Activated CD4-positive, alpha-beta T cell treated with anti-CD3 and anti-CD28 coated beads, Interleukin-2, amount 10 ng/mL, durations not matched to agents 24 days and 14 days (primary cell): ENCODE measurements at regions not wholly inside any gene's neighbourhood (a gene's known extent, or its start where the extent isn't known, plus 50 kb on each side); places are given as distances from the start of the nearest gene placed in this dataset.
A peak's percentile ranks its signal among the peaks of the same experiment; 100 is the strongest.

ENCODE experiments used
- DNase-seq: peaks from one replicate; pipeline ENCODE4 v3.0.0; 2022
- H3K27ac Mint-ChIP-seq: one replicate; pipeline ENCODE4 v1.8.0; 2022; ENCODE audit warnings: mild to moderate bottlenecking, mixed read lengths
- H3K27me3 Mint-ChIP-seq: one replicate; pipeline ENCODE4 v1.8.0; 2022; ENCODE audit warnings: mixed read lengths
- H3K36me3 Mint-ChIP-seq: one replicate; pipeline ENCODE4 v1.8.0; 2022; ENCODE audit warnings: low read depth, mild to moderate bottlenecking, mixed read lengths
- H3K4me1 Mint-ChIP-seq: one replicate; pipeline ENCODE4 v1.8.0; 2021; ENCODE audit warnings: mixed read lengths
- H3K4me3 Mint-ChIP-seq: one replicate; pipeline ENCODE4 v1.8.0; 2022; ENCODE audit warnings: mild to moderate bottlenecking, moderate library complexity, mixed read lengths
- H3K9me3 Mint-ChIP-seq: one replicate; pipeline ENCODE4 v1.8.0; 2021; ENCODE audit warnings: mixed read lengths
- intact Hi-C: fragments of 100-400 bp; cut with micrococcal nuclease; formaldehyde crosslinking; loops from one replicate; pipeline ENCODE4 v1.15.1; 2023

DNA sequence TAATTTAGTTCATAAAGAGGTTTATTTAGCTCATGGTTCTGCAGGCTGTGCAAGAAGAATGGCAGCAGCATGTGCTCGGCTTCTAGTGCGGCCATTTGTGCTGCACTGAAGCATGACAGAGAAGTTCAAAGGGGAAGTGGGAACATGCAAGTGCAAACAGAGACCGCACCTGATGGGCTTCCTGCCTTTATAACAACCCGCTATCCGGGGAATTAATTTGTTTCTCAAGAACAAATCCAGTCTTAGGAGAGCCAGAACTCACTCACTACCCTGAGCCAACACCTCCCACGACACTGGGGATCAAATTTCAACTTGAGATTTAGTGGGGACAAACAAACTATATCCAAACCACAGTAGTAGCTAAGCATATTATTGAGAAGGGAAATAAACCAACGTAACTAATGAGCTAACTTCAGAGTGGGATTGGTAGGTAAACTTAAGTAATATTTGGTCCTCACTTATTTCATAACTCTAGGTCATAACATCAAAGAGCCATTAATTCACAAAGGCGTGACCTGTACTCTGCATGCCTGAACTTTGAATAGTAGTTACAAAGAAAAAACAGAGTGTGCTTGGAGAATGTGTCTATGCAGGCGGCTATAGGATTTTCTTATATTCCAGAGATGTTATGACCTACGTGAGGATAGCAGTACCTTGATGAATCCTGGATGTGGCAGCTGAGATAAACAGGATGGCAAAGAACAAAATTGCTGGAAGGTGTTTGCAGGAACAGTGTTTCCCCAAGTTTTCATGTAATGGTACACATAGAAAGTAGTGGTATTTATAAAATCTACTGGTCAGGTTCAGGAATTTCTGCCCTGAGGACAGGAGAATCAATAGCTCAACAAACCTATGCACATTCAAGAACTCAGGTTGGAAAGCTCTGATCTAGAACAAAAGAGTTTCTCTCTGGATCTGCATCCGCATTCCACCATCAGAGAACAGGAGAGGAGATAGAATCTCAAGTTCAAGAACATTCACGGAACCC, 845.9 kb upstream of the ID2 start:
- H3K4me3 Mint-ChIP-seq = no peak overlapping the region
- DNase-seq = peak; percentile 54

DNA sequence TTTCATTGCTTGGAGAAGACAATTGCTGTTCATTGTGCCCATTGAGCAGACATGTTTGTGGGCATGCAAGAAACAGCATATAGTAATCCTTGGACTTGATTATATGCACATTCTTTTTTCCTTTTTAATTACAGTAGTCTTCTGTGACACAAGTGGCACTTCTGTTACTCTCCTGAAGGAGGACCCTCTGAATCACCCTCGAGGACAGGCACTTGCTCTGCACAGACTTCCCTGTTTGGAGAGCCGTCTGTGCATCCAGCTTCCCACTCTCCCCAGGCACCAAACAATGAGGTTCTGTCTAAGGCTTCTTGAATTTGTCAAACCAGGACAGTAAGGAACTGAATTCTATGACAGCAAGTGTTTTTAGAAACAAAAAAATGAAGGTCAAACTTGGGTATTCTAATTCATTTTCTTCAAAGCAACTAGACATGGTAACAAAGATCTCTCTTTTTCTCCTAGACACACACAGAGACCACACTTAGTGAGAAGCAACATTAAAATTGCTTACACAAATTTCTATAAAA, 844.6 kb upstream of the ID2 start:
- Mint-ChIP-seq H3K9me3 (peaks cover 14% of the 10 kb centered on the region), H3K4me3 (no peak overlapping the region), H3K27me3 (no peaks in the 10 kb centered on the region), H3K4me1 (peaks cover 17% of the 10 kb centered on the region), H3K27ac (no peak overlapping the region), H3K36me3 (peaks cover 3% of the 10 kb centered on the region)
- intact Hi-C loops = no loop called here
- peak; percentile 43 for DNase-seq

More for the DNA sequence above, 845.9 kb upstream of the ID2 start:
- Mint-ChIP-seq H3K4me1 (peaks cover 11% of the 10 kb centered on the region), H3K27me3 (no peaks in the 10 kb centered on the region), H3K27ac (no peak overlapping the region), H3K36me3 (peaks cover 1% of the 10 kb centered on the region), H3K9me3 (peaks cover 17% of the 10 kb centered on the region)
- intact Hi-C loops = no loop called here

DNA sequence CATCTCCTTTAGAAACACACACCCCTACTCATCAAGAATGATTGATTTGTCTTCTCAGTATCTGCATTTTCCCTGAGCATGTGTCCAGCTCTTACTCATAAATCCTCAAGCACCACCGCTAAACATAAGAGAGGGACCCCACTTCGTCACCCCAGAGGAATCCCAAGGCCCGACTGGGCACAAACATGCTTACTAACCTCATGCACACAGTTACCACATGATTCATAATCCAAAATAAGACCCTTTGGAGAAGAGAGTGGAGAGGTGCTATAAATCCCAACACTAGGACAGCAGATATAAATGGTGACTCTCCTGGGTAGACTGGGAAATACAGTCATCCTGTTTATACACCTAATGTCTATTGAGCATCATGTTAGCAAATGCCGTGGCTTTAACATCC, 843.2 kb upstream of the ID2 start:
- Mint-ChIP-seq H3K9me3 (peaks cover 17% of the 10 kb centered on the region), H3K36me3 (peaks cover 1% of the 10 kb centered on the region), H3K4me3 (no peak overlapping the region), H3K27me3 (no peaks in the 10 kb centered on the region), H3K27ac (no peak overlapping the region), H3K4me1 (peaks cover 21% of the 10 kb centered on the region)
- DNase-seq = no peak
- intact Hi-C loops = no loop called here

DNA sequence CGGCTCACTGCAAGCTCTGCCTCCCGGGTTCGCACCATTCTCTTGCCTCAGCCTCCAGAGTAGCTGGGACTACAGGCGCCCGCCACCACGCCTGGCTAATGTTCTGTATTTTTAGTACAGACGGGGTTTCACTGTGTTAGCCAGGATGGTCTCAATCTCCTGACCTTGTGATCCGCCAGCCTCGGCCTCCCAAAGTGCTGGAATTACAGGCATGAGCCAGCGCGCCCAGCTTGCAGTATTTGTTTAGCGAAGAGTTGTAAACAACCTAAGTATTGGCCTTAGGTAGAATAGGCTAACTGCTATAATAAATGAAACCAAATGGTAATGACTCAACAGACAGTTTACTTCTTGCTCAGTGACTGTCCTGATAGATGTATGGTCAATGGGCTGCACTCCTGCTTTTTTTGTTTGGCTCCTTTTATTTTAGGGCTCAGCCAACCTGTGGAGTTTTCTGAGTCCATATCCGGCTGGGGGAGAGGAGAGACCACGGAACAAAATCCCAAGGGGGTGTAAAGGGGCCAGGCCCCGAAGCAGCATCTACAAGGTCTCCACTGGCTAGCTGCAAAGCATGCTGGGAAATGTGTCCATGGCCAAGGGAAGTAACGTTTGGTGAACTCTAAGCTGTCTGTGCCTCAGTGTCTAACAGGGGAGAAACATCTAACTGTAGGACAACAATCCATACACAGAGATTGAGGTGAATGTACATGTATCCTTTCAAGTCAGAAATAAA, 841.0 kb upstream of the ID2 start:
- Mint-ChIP-seq H3K36me3 (peaks cover 1% of the 10 kb centered on the region), H3K4me3 (no peak overlapping the region), H3K27ac (no peak overlapping the region), H3K27me3 (no peaks in the 10 kb centered on the region), H3K4me1 (peaks cover 20% of the 10 kb centered on the region), H3K9me3 (peaks cover 13% of the 10 kb centered on the region)
- intact Hi-C loops = no loop called here
- DNase-seq = peak; percentile 52

DNA sequence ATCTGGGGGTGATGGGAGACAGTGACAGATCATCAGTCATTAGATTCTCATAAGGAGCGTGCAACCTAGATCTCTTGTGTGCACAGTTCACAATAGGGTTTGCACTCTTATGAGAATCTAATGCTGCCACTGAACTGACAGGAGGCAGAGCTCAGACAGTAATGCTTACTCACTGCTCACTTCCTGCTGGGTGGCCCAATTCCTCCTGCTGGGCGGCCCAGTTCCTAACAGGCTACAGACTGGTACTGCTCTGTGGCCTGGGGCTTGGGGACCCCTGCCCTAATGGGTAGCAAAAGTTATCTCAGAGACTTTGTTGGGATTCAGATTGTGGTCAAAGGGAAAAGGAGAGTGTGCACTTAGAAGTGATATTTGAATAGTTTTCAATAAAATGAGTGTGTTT, 840.1 kb upstream of the ID2 start:
- peak; percentile 62 for DNase-seq
- Mint-ChIP-seq H3K4me3 (no peak overlapping the region), H3K36me3 (peaks cover 1% of the 10 kb centered on the region), H3K27ac (peak overlapping the region; percentile 60), H3K27me3 (no peaks in the 10 kb centered on the region), H3K9me3 (peaks cover 13% of the 10 kb centered on the region), H3K4me1 (peaks cover 20% of the 10 kb centered on the region)
- intact Hi-C loops = no loop called here

DNA sequence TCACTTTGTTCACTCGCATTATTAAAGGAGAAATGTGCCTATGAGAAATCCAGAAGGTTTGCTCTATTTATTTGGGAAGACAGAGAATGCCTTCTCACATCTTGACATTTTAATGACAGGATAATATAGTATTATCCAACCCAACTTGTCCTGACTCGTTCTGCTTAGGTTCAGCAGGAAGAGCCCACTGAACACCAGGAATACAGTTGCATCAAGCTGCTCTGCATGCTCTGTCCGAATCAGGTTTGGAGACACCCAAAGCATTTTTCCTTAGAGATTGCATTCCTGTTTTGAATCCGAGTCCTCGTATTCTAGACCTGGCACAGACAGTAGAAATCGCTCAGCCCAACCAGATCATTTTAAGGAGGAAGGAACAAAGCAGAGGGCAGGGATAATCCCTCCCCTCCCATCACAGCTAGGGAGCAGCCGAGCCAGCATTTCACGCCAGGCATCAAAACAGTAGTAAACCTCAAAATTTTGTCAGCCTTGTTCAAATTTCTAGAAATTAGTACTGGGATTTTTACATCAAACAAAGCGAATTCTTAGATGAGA, 837.4 kb upstream of the ID2 start:
- peaks cover 9% of the 10 kb centered on the region for H3K9me3 Mint-ChIP-seq
- peak overlapping the region; percentile 46 for H3K27ac Mint-ChIP-seq
- H3K36me3 Mint-ChIP-seq = peaks cover 1% of the 10 kb centered on the region
- peak; percentile 37 for DNase-seq
- H3K4me1 Mint-ChIP-seq = peaks cover 42% of the 10 kb centered on the region
- H3K27me3 Mint-ChIP-seq = no peaks in the 10 kb centered on the region
- no peak overlapping the region for H3K4me3 Mint-ChIP-seq
- intact Hi-C loops = no loop called here

DNA sequence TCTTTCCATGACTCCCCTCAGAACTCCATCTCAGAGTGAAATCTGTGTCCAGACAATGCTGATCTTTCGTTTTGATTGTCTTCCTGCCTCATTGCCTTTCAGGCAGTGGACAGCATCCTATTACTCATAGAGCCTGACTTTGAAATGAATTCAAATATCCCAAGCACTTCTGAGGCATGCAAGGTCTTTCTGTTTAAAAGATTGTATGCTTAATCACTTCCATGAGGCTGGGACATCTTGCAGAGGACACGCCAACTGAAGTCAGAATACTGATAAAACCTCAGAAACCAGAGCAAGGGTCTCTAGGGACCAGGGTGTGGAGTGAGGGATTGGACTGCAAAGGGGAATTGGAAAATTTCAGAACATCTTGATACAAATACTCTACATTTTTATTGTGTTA, 836.5 kb upstream of the ID2 start:
- H3K9me3 Mint-ChIP-seq = peaks cover 9% of the 10 kb centered on the region

DNA sequence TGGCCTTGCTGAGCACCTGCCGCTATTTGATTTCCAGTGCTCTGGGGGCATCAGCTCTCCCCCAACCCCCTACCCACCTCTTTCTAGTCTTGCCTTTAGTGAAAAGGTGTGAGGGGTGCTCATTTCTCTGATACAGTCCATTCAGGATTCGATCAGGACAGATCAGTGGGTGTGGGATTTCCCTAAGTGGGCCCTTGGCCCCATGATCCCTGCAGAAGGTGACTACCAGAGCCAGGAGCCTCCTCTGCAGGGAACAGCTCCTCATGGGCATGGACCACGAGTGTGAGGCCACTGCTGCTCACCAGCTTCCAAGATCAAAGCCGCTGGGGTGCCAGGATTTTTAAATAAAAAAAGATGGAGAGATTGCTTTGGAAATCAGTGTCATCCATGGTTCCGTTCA, 835.2 kb upstream of the ID2 start:
- H3K4me3 Mint-ChIP-seq = no peak overlapping the region
- H3K27me3 Mint-ChIP-seq = no peaks in the 10 kb centered on the region
- peaks cover 3% of the 10 kb centered on the region for H3K9me3 Mint-ChIP-seq
- H3K4me1 Mint-ChIP-seq = peaks cover 35% of the 10 kb centered on the region
- DNase-seq = peak; percentile 51
- H3K36me3 Mint-ChIP-seq = no peaks in the 10 kb centered on the region
- intact Hi-C loops = loop anchor here (5.0 kb wide), 5 partner anchors 141 to 836 kb away; partner anchors contain the start of gene ID2
- H3K27ac Mint-ChIP-seq = peak overlapping the region; percentile 15

More for the DNA sequence above, 836.5 kb upstream of the ID2 start:
- intact Hi-C loops = loop anchor here (5.0 kb wide), 5 partner anchors 142 to 837 kb away; partner anchors contain the start of gene ID2
- H3K27me3 Mint-ChIP-seq = no peaks in the 10 kb centered on the region
- DNase-seq = peak; percentile 52
- peaks cover 42% of the 10 kb centered on the region for H3K4me1 Mint-ChIP-seq
- peaks cover 1% of the 10 kb centered on the region for H3K36me3 Mint-ChIP-seq
- no peak overlapping the region for H3K4me3 Mint-ChIP-seq
- peak overlapping the region; percentile 76 for H3K27ac Mint-ChIP-seq

DNA sequence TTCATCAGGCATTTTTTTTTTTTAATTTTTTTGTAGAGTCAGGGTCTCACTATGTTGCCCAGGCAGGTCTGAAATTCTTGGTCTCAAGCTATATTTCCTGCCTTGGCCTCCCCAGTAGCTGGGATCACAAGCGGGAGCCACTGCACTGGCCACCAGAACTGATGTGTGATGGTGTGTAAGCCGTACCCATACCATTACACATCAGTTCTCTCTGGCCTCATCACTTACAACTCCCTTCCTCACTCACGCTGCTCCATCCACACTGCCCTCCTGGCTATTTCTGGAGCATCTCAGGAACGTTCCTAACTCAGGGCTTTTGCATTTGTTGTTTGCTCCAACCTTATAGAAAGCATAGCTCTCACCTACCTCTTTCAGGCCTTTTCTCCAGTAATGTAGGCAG, 834.5 kb upstream of the ID2 start:
- Mint-ChIP-seq H3K4me1 (peaks cover 32% of the 10 kb centered on the region), H3K36me3 (no peaks in the 10 kb centered on the region), H3K9me3 (peaks cover 3% of the 10 kb centered on the region), H3K4me3 (peak overlapping the region; percentile 50), H3K27ac (peak overlapping the region; percentile 89), H3K27me3 (no peaks in the 10 kb centered on the region)
- intact Hi-C loops = loop anchor here (5.0 kb wide), 5 partner anchors 140 to 835 kb away; partner anchors contain the start of gene ID2
- peak; percentile 51 for DNase-seq

DNA sequence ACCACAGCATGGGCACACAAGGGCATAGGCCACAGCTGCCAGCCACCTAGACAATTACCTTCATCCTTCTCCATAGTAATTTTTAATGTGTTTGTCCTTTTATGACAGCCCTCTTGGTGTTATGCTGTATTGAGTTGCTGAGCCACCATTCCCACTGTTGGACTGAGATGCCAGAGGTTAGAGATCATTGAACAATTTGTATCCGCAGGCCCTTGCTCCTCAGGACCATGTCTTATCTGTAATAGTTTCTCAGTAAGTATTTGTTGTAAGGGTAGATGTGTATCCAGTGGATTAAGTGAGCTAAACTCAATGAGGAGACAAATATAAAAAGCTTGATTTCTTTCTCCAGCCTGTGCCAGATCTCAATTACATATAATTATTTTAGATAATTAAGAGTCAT, 832.8 kb upstream of the ID2 start:
- no peaks in the 10 kb centered on the region for H3K36me3 Mint-ChIP-seq
- no peak for DNase-seq
- H3K9me3 Mint-ChIP-seq = no peaks in the 10 kb centered on the region
- H3K4me3 Mint-ChIP-seq = no peak overlapping the region
- H3K27me3 Mint-ChIP-seq = no peaks in the 10 kb centered on the region
- peak overlapping the region; percentile 89 for H3K27ac Mint-ChIP-seq
- peaks cover 27% of the 10 kb centered on the region for H3K4me1 Mint-ChIP-seq
- intact Hi-C loops = loop anchor here (2.0 to 5.0 kb wide), 7 partner anchors 82 to 833 kb away; partner anchors contain the start of gene ID2

DNA sequence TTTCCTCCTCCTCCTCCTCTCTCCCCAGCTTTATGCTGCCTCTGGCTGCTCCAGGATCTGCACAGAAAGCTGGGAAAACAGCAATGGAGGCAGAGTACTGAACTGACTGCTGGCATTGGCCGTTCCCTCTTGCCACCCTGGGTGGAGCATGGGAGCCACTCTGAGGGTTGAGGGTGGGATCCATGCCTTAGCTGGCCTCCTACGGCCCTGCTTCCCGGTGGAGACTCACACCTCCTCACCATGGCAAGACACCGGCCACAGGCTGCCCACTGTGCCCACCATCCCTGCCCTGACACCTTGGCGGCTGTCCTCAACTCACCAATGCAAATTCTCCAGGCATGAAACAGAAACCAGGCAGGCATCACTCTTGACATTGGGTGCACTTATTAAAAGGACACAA, 832.3 kb upstream of the ID2 start:
- no peak overlapping the region for H3K27ac Mint-ChIP-seq
- intact Hi-C loops = loop anchor here (2.0 to 5.0 kb wide), 7 partner anchors 81 to 833 kb away; partner anchors contain the start of gene ID2
- peaks cover 26% of the 10 kb centered on the region for H3K4me1 Mint-ChIP-seq

DNA sequence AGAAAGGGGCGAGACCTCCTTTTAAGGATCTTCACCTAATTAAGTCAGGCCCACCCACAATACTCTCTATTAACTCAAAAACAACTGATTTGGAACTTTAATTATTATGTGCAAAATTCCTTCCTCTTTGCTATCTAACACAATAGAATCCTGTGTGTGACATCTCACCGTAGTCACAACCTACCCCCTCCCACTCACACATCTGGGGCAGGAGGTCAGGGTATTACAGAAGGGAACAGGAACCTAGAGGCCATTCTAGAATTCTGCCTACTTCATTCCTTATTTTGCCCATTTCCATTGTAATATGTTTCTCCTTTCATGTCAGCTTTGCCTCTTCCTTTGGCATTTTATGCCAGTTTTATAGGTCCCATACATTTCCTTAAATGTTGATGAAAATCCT, 829.3 kb upstream of the ID2 start:
- no peak overlapping the region for H3K4me3 Mint-ChIP-seq
- H3K27ac Mint-ChIP-seq = no peak overlapping the region
- DNase-seq = peak; percentile 40
- H3K4me1 Mint-ChIP-seq = peaks cover 20% of the 10 kb centered on the region
- H3K27me3 Mint-ChIP-seq = no peaks in the 10 kb centered on the region
- H3K9me3 Mint-ChIP-seq = peaks cover 3% of the 10 kb centered on the region
- intact Hi-C loops = no loop called here
- peaks cover 2% of the 10 kb centered on the region for H3K36me3 Mint-ChIP-seq

More for the DNA sequence above, 832.3 kb upstream of the ID2 start:
- peak; percentile 51 for DNase-seq
- H3K36me3 Mint-ChIP-seq = no peaks in the 10 kb centered on the region
- H3K27me3 Mint-ChIP-seq = no peaks in the 10 kb centered on the region
- no peak overlapping the region for H3K4me3 Mint-ChIP-seq
- no peaks in the 10 kb centered on the region for H3K9me3 Mint-ChIP-seq

DNA sequence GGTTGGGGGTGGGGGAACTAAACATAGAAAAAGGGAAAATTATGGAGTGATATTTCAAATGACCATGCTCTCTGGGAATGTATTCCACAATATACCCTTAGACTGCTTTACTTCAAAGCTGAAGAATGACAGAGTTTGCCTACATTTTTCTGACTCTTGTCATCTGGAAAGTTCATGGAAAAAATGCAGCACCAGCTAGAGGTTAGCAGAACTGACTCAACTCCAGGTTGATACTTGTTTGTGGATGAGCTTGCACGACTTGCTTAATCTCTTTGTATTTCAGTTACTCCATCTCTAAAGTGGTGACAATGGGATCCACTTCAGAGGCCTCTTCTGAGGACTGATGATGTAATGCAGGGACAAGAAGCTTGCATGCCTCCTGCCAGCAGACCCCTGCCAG, 824.0 kb upstream of the ID2 start:
- H3K4me3 Mint-ChIP-seq = no peak overlapping the region
- H3K27me3 Mint-ChIP-seq = no peaks in the 10 kb centered on the region
- peak; percentile 51 for DNase-seq
- H3K27ac Mint-ChIP-seq = peak overlapping the region; percentile 79
- H3K4me1 Mint-ChIP-seq = peaks cover 13% of the 10 kb centered on the region
- intact Hi-C loops = no loop called here
- H3K9me3 Mint-ChIP-seq = peaks cover 7% of the 10 kb centered on the region
- peaks cover 4% of the 10 kb centered on the region for H3K36me3 Mint-ChIP-seq
